ENCODE measurements at regions not wholly inside any gene's neighbourhood (a gene's known extent, or its start where the extent isn't known, plus 50 kb on each side); places are given as distances from the start of the nearest gene placed in this dataset.

DNA sequence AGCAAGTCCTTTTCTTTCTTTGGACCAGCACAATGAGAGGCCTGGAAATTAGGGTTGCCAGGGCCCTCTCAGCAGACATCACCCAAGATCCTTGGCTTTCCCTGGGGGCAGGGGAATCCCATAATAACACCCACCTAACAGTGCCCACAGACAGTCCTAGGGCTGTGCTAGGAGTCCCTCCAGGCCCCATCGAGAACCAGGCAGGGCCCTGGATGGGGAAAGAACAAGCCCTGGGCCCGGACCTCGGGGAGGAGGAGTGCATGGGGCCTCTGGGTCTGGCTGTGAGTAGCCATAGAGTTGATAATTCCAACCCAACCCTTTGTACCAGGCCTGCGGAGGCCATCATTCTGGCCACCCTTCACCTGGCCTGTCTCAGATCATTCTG lies 201.2 kb upstream of the ZMIZ1 start:
- H3K36me3 ChIP-seq: no peaks in the 10 kb centered on the region
- no peak for DNase-seq
- 87 to 95% (median 93%) methylated on average over 4 of the region's 4 CpGs for whole genome bisulfite sequencing, 3 donors
- no peaks in the 10 kb centered on the region for H3K27me3 ChIP-seq
- no peaks in the 10 kb centered on the region for H3K9me3 ChIP-seq
- intact Hi-C loops (cut with DNase I): no loop called here
- TF ChIP-seq POLR2A (IDR thresholded peaks at IDR 0.05) (no peak), EP300 (IDR thresholded peaks at IDR 0.05) (no peak), CTCF (IDR thresholded peaks at IDR 0.05) (no peak)
- H3K27ac ChIP-seq: no peak overlapping the region
- no peak overlapping the region for H3K4me3 ChIP-seq
- peaks cover 3% of the 10 kb centered on the region for H3K4me1 ChIP-seq (ENCODE audit: insufficient read depth)

DNA sequence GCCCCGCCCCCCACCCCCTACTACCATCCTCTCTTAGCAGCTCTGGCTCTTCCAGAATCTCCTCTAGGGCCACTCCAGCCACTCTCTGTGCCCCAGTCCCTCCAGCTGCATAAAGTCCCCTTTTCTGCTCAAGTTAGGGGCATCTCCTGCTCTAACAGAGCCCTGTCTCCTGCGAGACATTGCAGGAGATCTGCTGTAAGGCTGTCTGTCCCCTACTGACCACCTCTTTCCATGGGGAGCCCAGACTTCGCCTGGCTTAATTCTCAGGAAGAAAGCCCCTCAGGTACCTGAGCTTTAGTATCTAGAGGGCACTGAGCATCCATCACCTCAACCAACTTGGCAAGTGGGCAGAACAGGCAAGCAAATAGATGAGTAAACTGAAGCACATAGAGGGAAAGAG lies 200.7 kb upstream of the ZMIZ1 start:
- TF ChIP-seq CTCF (IDR thresholded peaks at IDR 0.05): no peak
- no peak for TF ChIP-seq POLR2A (IDR thresholded peaks at IDR 0.05)
- TF ChIP-seq EP300 (IDR thresholded peaks at IDR 0.05): no peak
- Histone ChIP-seq H3K27ac (no peak overlapping the region), H3K27me3 (no peaks in the 10 kb centered on the region), H3K9me3 (no peaks in the 10 kb centered on the region), H3K4me3 (no peak overlapping the region), H3K36me3 (no peaks in the 10 kb centered on the region), H3K4me1 (ENCODE audit: insufficient read depth) (peaks cover 3% of the 10 kb centered on the region)
- intact Hi-C loops (cut with DNase I): no loop called here
- no peak for DNase-seq
- 98 to 100% (median 100%) methylated on average over 3 of the region's 3 CpGs for WGBS, 3 donors

DNA sequence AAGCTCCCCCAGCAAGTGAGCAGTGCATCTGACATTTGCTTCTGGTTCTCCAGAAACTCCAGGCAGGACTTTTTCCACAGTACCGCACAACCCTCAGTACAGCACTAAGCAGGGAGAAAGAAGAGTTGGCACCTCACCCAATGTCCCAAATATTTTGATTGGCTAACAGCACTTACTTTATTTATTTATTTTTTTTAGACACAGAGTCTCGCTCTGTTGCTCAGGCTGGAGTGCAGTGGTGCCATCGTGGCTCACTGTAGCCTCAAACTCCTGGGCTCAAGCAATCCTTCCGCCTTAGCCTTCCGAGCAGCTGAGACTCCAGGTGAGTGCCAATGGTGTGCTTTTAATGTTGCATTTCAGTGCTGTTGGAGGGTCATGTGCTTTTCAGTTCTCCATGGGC lies 200.3 kb upstream of the ZMIZ1 start:
- TF ChIP-seq POLR2A (IDR thresholded peaks at IDR 0.05) (no peak), CTCF (IDR thresholded peaks at IDR 0.05) (no peak), EP300 (IDR thresholded peaks at IDR 0.05) (no peak)
- Histone ChIP-seq H3K36me3 (no peaks in the 10 kb centered on the region), H3K4me1 (ENCODE audit: insufficient read depth) (peaks cover 3% of the 10 kb centered on the region), H3K27ac (no peak overlapping the region), H3K4me3 (no peak overlapping the region), H3K9me3 (no peaks in the 10 kb centered on the region), H3K27me3 (no peaks in the 10 kb centered on the region)
- intact Hi-C loops (cut with DNase I): no loop called here
- DNase-seq: no peak
- WGBS, 3 donors: 93 to 95% (median 95%) methylated on average over 5 of the region's 5 CpGs

DNA sequence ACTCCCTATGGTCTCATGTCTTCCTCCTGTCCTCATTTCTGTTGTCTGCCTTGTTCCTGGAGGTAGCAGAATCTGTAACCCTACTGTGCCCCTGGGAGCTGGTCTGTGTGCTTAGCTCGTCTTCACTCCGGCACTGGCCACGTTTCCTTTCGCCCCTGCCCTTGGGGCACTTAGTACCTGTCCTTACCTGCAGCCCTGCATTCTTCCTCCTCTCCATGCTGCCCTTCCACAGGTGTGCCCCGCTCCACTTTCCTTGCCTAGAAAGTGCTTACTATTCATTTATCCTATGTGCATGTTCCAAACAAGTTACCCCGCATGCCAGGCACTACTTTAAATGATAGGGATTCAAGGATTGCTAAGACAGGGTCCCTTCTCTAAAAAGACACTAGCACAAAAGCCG lies 199.9 kb upstream of the ZMIZ1 start:
- intact Hi-C loops (cut with DNase I): no loop called here
- TF ChIP-seq CTCF (IDR thresholded peaks at IDR 0.05) (no peak), POLR2A (IDR thresholded peaks at IDR 0.05) (no peak), EP300 (IDR thresholded peaks at IDR 0.05) (no peak)
- no peaks in the 10 kb centered on the region for H3K9me3 ChIP-seq
- WGBS, 3 donors: 96 to 98% (median 97%) methylated on average over 7 of the region's 7 CpGs
- H3K27ac ChIP-seq: no peak overlapping the region
- no peak overlapping the region for H3K4me3 ChIP-seq
- H3K27me3 ChIP-seq: no peaks in the 10 kb centered on the region
- no peaks in the 10 kb centered on the region for H3K36me3 ChIP-seq
- peaks cover 3% of the 10 kb centered on the region for H3K4me1 ChIP-seq (ENCODE audit: insufficient read depth)
- no peak for DNase-seq
